GM15510 (cell line): ENCODE measurements at regions not wholly inside any gene's neighbourhood (a gene's known extent, or its start where the extent isn't known, plus 50 kb on each side); places are given as distances from the start of the nearest gene placed in this dataset.

Experiments used
- POLR2A ChIP-seq: IDR thresholded peaks from 3 replicates; pipeline ENCODE4 v1.6.1; 2011; ENCODE audit warnings: borderline replicate concordance; ENCODE audit not compliant: insufficient read length; ENCODE audit errors: extremely low read depth

DNA sequence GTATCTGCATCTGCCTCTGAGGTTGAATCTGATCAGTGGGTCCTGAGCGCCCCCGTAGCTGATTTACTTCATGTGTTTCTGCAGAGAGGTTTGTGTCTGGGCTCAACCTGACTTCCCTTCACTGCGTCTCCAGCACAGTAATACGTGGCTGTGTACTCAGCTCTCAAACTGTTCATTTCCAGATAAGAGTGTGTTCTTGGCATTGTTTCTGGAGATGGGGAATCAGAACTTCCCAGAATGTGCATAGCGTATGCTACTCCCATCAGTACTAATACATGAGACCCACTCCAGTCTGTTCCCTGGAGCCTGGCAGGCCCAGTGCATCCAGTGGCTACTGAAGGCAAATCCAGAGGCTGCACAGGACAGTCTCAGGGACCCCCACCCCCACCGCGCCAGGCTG is 1297.2 kb downstream of the TMEM121 start:
- TF ChIP-seq POLR2A = no peak

DNA sequence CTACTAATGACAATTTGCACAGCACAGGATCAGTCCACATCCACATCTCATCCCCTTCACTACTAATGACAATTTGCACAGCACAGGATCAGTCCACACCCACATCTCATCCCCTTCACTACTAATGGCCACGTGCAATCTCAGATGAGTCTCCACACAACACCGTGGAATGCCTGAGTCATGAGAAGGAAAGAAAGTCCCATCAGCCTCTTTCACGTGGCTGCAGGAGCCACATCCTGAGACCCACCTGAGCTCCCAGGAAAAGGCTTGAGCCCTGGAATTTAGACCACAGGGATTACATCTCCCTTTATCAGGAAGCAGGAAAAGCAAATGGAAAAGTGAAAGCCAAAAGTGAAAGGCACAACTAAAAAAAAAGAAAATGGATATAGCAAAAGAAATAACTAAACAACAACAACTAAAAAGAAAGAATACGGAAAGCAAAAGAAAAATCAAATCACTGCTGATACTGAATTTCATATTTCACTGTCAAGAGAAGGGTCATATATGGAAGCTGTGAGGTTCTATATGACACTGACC is 1300.5 kb downstream of the TMEM121 start:
- no peak for TF ChIP-seq POLR2A

DNA sequence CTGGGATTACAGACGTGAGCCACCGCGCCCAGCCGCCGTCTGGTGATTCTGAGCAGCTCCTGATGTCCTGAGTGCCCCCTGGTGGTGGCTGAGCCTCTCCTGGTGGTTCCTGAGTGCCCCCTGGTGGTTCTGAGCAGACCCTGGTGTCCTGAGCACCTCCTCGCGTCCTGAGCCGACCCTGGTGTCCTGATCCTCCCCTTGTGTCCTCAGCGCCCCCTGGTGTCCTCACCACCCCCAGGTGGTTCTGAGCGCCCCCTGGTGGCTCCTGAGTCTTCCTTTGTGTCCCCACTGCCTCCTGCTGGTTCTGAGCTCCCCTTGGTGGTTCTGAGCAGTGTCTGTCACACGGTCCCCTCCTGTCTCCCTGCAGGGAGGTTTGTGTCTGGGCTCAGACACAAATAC is 1304.9 kb downstream of the TMEM121 start:
- TF ChIP-seq POLR2A = no peak

DNA sequence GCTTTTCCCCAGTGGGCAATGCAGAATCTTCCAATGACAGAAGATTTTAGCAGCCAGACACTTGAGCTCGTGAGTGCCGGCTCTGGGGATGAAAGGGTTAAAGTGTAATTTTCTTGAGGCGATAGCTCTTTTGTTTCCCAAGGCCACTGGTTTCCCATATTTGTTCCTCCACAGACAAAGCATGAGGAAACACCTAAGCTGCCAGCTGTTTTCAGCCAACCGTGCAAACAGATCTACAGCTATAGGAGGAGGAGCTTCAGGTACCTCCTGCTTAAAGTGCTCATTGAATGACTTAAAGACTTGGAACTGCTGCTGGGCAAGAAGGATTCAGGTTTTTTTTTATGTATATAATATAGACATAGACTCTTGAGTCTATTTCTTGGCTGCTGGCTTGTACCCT is 1311.5 kb downstream of the TMEM121 start:
- no peak for TF ChIP-seq POLR2A

DNA sequence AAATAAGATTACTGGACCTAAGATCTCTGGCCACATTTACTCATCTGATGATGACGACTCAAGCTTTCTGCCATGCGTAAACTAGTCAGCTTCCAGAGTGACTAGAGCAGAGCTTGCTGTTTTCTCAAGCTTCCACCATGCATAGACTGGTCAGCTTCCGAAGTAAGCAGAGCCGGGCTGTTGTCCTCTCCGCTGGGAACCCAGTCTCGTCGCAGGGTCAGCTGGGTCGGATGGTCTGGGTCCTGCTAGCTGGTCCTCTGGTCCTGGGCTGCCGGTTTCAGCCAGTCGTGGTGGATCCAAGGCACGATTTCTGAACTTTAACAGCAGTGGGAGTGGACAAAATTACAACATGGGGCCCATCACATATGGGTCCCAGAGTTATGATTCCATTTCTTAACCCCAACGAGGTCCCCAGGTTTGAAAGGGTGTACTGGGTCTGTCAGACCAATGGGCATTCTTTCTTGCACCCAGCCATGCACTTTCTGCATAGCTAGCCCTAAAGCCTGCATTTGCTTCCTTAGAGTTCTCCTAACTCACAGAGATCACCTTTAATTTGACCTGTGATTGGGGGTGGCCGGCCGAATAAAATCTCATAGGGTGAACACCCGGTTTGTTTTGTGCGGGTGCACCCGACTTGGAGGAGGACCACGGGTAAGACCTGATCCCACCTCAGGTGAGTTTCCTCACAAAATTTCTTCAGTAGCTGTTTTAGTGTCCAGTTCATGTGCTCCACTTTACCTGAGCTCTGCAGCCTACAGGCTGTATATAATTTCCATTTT is 1312.8 kb downstream of the TMEM121 start:
- TF ChIP-seq POLR2A = no peak

DNA sequence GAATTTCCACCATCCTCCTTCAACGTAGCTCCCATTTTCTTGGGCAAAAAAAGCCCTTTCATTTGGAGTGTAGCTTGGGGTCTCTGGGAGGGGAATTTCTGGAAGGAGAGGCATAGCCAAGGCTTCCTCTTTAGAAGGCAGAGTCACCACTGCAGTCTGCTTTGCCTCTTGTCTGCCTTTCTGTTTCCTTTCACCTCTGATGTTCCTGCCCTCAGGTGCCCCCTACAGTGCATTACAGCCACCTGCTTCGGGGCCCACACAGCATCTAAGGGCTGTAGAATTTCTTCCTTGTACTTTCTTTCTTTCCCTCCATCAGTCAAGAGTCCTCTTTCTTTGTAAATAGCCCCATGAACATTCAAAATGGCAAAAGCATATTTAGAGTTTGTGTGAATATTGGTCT is 1313.9 kb downstream of the TMEM121 start:
- TF ChIP-seq POLR2A = no peak

DNA sequence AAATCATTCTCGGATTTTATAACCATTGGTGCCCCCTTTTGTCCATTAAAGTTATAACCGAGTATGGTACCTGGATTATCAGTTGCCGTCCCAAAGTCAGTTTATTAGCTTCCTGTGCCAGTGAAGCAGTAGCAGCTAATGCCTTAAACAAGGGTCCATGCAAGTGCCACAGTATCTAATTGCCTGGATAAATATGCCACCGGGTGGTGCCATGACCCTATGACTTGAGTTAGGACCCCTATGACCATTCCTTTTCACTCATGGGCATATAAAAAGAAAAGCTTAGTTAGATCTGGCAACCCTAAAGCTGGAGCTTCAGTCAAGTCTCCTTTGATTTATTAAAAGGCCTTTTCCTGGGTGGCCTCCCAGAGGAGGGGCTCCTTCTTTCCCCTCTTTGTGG is 1314.6 kb downstream of the TMEM121 start:
- TF ChIP-seq POLR2A = no peak

DNA sequence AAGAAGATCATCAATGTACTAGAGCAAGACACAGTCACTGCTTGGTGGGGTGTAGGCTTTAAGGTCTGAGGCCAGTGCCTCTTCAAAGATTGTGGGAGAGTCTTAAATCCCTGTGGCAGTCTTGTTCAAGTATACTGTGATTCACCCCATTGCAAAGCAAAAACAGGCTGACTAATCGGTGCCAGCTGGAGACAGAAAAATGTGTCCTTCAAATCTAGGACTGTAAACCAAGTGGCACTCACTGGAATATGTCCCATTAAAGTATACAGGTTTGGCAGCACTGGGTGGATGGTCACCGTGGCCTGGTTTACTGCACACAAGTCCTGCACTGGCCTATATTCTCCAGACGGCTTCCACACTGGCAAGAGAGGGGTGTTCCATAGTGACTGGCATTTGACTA is 1315.3 kb downstream of the TMEM121 start:
- no peak for TF ChIP-seq POLR2A

DNA sequence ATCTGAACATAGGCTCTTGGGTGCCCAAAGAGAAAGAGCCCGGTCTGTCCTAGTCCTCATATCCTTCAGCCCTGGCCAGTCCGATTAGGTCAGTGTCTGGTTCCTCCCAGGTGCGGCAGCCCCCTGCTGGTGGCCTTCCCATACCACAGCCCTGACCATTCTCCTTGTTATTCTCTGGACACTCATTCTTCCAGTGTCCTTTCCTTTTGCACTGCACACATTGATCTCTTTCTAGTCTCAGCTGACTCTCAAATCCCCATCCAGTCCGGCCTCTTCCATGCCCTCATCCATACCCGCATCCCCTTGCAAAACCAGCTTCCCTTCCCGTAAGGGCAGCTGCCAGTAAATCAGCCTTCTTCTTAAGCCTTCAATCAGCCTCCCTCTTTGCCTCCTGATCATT is 1316.3 kb downstream of the TMEM121 start:
- no peak for TF ChIP-seq POLR2A

DNA sequence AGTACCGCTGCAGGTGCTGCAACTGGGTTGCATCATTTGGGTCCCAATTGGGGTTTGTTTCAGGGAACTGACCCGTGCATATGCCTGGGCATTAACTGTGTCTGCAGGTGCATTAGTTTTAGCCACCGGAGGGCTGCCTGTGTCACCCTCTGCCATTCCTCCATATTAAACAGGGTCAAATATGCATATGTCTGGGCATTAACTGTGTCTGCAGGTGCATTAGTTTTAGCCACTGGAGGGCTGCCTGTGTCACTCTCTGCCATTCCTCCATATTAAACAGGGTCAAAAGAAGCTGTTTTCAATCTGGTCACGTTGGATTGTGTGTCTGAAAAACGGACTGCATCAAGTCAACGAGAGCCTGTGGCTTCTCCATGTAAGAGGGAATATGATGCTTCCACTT is 1317.0 kb downstream of the TMEM121 start:
- no peak for TF ChIP-seq POLR2A

DNA sequence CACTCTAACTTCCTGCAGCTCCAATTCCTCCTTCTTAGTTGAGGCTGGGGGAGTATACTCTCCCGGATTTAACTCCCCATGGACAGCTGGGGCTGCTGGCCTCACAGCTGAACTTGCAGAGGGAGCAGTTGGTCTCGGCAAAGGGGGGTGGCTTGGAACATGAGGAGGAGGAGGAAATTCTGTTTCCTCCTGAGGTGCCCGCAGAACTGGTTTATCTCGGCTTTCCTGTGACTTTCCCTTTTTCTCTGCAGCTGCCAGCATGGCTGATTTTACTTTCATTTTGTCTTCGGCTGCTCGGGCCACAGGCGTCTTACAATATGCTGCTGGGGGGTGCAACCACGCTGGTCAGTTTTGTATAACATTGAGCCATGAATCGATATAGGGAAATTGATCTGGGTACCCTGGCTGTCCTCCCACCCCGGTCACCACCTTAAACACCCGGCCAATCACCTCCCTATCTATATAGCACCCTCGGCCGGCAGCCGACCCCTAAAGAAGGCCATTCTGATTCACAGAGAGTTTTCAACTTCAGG is 1317.6 kb downstream of the TMEM121 start:
- TF ChIP-seq POLR2A = no peak

DNA sequence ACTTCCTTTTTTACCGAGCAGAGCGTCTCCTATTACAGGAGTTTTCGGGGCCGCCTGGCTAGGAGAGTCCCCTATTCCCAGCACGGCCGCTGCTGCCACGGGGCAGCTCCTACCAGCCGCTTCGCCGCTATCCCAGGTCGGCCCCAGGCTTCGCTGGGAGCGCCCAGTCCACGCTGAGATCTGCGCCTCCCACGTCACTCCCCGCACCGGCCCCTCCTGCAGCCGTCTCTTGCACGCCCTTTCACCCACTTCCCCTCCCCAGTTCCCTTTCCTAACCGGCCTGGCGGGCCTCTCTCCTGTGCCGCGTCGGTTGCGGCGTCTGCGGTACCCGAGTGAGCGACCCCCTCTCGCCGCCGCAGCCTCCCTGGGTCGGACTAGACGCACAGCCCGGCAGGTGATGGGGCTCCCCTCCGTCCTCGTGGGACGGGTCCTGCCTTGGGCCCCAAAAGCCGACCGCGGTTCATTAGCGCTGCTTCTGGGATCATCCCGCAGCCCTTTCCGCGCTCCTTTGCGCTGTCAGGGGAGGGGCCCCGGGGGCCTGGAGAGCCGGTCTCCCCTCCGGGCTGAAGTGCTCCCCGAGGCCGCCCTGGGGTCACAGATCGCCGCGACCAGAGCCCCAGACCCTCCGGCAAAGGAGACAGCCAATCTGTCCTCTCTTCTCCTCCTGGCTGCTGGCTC is 1318.4 kb downstream of the TMEM121 start:
- peak; percentile 65 for TF ChIP-seq POLR2A

DNA sequence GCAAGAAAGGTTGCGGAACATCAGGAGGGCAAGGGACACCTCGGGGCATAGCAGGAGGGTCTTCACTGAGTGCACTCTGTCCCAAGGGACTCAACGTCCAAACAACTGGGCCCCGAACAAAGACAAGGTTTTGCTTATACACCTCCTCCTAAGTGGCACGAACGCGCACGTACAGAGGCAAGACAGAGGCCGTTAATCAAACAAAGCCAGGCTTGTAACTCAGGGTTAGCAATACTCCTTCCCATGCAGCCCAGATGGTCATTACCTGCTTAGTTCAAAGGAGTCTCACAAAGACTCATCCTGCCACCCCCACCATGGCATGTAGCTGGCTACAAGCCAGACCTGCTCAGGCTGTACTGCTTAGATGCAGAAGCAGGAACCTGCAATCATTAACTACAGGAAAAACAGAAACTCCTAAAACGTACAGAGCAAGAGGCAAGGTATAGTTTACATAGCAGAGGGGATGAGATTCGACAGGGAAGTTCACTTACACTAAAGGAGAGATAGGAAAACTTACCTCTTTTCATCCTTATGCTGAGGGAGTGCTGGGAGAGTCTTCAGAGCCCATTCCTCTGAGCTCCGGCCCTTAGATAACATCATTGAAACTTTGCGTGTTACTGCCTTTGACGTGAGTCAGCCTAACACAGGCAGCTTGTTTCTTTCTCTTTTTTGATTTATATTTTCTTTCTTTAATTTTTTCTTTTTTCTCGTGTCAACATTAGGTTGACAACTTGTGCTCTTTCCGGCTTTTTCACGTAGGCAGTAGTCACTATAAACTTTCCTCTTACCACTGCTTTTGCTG is 1319.1 kb downstream of the TMEM121 start:
- TF ChIP-seq POLR2A = no peak

DNA sequence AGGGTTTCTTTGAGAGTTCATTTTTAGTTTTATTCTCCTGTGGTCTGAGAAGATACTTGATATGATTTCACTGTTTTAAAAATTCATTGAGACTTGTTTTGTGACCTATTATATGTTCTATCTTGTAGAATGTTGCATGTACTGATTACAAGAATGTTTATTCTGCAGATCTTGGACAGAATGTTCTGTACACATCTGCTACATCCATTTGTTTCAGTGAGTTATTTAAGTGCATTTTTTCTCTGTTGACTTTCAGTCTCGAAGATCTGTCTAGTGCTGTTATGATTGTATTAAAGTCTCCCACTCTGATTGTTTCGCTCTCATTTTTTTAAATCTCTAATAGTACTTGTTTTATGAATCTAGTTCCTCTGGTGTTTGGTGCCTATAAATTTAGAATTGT is 1319.8 kb downstream of the TMEM121 start:
- TF ChIP-seq POLR2A = no peak
